ENCODE measurements at regions not wholly inside any gene's neighbourhood (a gene's known extent, or its start where the extent isn't known, plus 50 kb on each side); places are given as distances from the start of the nearest gene placed in this dataset.

DNA sequence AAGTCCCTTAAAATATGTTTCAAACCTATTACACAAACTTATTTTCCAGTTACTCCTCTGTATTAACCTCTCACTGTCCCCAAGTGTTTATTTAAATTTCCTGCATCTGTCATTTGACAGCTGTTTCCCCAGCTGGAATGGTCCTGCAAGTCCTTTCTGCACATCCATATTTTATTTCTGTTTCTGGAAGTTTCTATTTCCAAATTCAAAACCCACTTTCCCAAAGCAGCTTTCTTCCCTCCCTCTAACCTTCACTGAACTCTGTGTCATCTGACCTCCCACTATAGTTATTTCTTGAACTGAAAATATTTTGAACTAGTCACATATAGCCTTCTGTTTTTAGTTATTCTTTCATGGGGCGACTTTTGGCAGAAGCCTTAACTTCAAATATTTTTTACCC, 459.4 kb upstream of the MC4R start:
- TF ChIP-seq, protein P1, sequence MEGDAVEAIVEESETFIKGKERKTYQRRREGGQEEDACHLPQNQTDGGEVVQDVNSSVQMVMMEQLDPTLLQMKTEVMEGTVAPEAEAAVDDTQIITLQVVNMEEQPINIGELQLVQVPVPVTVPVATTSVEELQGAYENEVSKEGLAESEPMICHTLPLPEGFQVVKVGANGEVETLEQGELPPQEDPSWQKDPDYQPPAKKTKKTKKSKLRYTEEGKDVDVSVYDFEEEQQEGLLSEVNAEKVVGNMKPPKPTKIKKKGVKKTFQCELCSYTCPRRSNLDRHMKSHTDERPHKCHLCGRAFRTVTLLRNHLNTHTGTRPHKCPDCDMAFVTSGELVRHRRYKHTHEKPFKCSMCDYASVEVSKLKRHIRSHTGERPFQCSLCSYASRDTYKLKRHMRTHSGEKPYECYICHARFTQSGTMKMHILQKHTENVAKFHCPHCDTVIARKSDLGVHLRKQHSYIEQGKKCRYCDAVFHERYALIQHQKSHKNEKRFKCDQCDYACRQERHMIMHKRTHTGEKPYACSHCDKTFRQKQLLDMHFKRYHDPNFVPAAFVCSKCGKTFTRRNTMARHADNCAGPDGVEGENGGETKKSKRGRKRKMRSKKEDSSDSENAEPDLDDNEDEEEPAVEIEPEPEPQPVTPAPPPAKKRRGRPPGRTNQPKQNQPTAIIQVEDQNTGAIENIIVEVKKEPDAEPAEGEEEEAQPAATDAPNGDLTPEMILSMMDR (IDR thresholded peaks at IDR 0.05; ENCODE audit: low read depth, low read length, missing input control): no peak
- no peak for TF ChIP-seq TAF1 (conservative IDR thresholded peaks at IDR 0.05)
- no peak for TF ChIP-seq JUND (IDR thresholded peaks at IDR 0.05)
- TF ChIP-seq, protein P2, sequence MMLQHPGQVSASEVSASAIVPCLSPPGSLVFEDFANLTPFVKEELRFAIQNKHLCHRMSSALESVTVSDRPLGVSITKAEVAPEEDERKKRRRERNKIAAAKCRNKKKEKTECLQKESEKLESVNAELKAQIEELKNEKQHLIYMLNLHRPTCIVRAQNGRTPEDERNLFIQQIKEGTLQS (IDR thresholded peaks at IDR 0.05): no peak
- TF ChIP-seq RAD21 (IDR thresholded peaks at IDR 0.05): no peak
- no peak for TF ChIP-seq SP1 (IDR thresholded peaks at IDR 0.05)
- no peak for TF ChIP-seq GABPA (IDR thresholded peaks at IDR 0.05 in 1 of 2, conservative IDR thresholded peaks at IDR 0.05 in 1 of 2)
- TF ChIP-seq, protein P3, sequence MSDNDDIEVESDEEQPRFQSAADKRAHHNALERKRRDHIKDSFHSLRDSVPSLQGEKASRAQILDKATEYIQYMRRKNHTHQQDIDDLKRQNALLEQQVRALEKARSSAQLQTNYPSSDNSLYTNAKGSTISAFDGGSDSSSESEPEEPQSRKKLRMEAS (IDR thresholded peaks at IDR 0.05): no peak
- TF ChIP-seq, protein P4, sequence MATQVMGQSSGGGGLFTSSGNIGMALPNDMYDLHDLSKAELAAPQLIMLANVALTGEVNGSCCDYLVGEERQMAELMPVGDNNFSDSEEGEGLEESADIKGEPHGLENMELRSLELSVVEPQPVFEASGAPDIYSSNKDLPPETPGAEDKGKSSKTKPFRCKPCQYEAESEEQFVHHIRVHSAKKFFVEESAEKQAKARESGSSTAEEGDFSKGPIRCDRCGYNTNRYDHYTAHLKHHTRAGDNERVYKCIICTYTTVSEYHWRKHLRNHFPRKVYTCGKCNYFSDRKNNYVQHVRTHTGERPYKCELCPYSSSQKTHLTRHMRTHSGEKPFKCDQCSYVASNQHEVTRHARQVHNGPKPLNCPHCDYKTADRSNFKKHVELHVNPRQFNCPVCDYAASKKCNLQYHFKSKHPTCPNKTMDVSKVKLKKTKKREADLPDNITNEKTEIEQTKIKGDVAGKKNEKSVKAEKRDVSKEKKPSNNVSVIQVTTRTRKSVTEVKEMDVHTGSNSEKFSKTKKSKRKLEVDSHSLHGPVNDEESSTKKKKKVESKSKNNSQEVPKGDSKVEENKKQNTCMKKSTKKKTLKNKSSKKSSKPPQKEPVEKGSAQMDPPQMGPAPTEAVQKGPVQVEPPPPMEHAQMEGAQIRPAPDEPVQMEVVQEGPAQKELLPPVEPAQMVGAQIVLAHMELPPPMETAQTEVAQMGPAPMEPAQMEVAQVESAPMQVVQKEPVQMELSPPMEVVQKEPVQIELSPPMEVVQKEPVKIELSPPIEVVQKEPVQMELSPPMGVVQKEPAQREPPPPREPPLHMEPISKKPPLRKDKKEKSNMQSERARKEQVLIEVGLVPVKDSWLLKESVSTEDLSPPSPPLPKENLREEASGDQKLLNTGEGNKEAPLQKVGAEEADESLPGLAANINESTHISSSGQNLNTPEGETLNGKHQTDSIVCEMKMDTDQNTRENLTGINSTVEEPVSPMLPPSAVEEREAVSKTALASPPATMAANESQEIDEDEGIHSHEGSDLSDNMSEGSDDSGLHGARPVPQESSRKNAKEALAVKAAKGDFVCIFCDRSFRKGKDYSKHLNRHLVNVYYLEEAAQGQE (IDR thresholded peaks at IDR 0.05): no peak
- TF ChIP-seq RXRA (IDR thresholded peaks at IDR 0.05): no peak
